GM23338 (cell line): ENCODE measurements at regions not wholly inside any gene's neighbourhood (a gene's known extent, or its start where the extent isn't known, plus 50 kb on each side); places are given as distances from the start of the nearest gene placed in this dataset.

ENCODE experiments used
- CREB1 ChIP-seq: fragments of 250-450 bp; sonication (Bioruptor Pico); IDR thresholded peaks from 2 replicates; pipeline ENCODE4 v1.5.0; 2020; ENCODE audit warnings: low read depth, mild to moderate bottlenecking, moderate library complexity
- EZH2 ChIP-seq: fragments of 200-600 bp; sonication (generic); IDR thresholded peaks from one replicate; pipeline ENCODE4 v1.8.0; 2017; ENCODE audit warnings: antibody characterized with exemption, mild to moderate bottlenecking, low read depth; ENCODE audit not compliant: unreplicated experiment
- EZH2phosphoT487 ChIP-seq: fragments of 200-600 bp; sonication (generic); IDR thresholded peaks from one replicate; pipeline ENCODE4 v1.8.1; 2018; ENCODE audit warnings: antibody characterized with exemption; ENCODE audit not compliant: unreplicated experiment
- JUNB ChIP-seq: IDR thresholded peaks from one replicate; pipeline ENCODE4 v1.6.1; 2016; ENCODE audit warnings: antibody characterized with exemption; ENCODE audit not compliant: unreplicated experiment
- NANOG ChIP-seq: IDR thresholded peaks from 2 replicates; pipeline ENCODE4 v1.6.1; 2016; ENCODE audit warnings: antibody characterized with exemption, borderline replicate concordance
- POLR2AphosphoS5 ChIP-seq: IDR thresholded peaks from 2 replicates; pipeline ENCODE4 v1.6.1; 2016; ENCODE audit warnings: antibody characterized with exemption, low read depth
- STAT1 ChIP-seq: IDR thresholded peaks from one replicate; pipeline ENCODE4 v1.6.1; 2016; ENCODE audit warnings: antibody characterized with exemption; ENCODE audit not compliant: unreplicated experiment
- ZNF114 ChIP-seq: fragments of 250-450 bp; sonication (Bioruptor Pico); IDR thresholded peaks from 2 replicates; pipeline ENCODE4 v1.5.0; 2020; ENCODE audit warnings: mild to moderate bottlenecking, moderate library complexity
- ZNF331 ChIP-seq: fragments of 250-450 bp; sonication (Bioruptor Pico); IDR thresholded peaks from 2 replicates; pipeline ENCODE4 v1.5.0; 2020; ENCODE audit warnings: low read depth, mild to moderate bottlenecking, moderate library complexity
- TF ChIP-seq, protein P1 (sequence below), 2 experiments: fragments of 200-600 bp in 1 of 2; sonication (generic) in 1 of 2; conservative IDR thresholded peaks; 2 replicates each; pipeline versions ENCODE4 v1.5.1 to v1.6.1; 2016 to 2017; ENCODE audit warnings: antibody characterized with exemption in 2 of 2, low read depth in 2 of 2, mild to moderate bottlenecking in 2 of 2, moderate library complexity in 1 of 2
- TF ChIP-seq, protein P2 (sequence below): IDR thresholded peaks from 2 replicates; pipeline ENCODE4 v1.6.1; 2016; ENCODE audit warnings: antibody characterized with exemption
- TF ChIP-seq, protein P3 (sequence below): fragments of 250-450 bp; sonication (Bioruptor Pico); IDR thresholded peaks from 2 replicates; pipeline ENCODE4 v1.5.0; 2020; ENCODE audit warnings: mild to moderate bottlenecking, moderate library complexity
- TF ChIP-seq, protein P4 (sequence below): IDR thresholded peaks from one replicate; pipeline ENCODE4 v1.6.1; 2018; ENCODE audit warnings: antibody characterized with exemption; ENCODE audit not compliant: unreplicated experiment

DNA sequence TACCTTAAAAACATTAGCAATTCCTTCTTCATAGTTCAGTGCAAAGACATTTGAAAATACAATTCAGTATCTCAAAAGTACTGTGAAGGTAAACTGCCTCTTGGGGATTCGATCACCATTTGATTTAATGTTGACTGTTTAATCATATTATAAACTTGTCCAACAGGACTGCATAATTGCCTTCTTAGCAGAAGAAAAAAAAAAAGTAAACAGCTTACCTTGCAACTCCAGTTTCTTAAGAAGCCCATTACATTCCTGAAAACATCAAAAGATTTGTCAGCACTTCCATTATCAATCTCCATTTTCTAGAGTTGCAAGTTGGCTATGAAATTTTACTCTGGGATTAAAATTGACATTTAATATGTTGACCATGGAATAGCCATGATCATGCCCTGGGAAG, 1154.6 kb downstream of the OLFM4 start:
- TF ChIP-seq, protein P1, sequence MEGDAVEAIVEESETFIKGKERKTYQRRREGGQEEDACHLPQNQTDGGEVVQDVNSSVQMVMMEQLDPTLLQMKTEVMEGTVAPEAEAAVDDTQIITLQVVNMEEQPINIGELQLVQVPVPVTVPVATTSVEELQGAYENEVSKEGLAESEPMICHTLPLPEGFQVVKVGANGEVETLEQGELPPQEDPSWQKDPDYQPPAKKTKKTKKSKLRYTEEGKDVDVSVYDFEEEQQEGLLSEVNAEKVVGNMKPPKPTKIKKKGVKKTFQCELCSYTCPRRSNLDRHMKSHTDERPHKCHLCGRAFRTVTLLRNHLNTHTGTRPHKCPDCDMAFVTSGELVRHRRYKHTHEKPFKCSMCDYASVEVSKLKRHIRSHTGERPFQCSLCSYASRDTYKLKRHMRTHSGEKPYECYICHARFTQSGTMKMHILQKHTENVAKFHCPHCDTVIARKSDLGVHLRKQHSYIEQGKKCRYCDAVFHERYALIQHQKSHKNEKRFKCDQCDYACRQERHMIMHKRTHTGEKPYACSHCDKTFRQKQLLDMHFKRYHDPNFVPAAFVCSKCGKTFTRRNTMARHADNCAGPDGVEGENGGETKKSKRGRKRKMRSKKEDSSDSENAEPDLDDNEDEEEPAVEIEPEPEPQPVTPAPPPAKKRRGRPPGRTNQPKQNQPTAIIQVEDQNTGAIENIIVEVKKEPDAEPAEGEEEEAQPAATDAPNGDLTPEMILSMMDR (conservative IDR thresholded peaks at IDR 0.05; ENCODE audit: low read depth in 2 of 2), result no peak
- TF ChIP-seq ZNF114 (no peak), CREB1 (CRISPR knock-in tag) (no peak), POLR2AphosphoS5 (no peak), EZH2 (no peak), JUNB (no peak), EZH2phosphoT487 (no peak), ZNF331 (no peak), STAT1 (no peak), NANOG (no peak)
- TF ChIP-seq, protein P2, sequence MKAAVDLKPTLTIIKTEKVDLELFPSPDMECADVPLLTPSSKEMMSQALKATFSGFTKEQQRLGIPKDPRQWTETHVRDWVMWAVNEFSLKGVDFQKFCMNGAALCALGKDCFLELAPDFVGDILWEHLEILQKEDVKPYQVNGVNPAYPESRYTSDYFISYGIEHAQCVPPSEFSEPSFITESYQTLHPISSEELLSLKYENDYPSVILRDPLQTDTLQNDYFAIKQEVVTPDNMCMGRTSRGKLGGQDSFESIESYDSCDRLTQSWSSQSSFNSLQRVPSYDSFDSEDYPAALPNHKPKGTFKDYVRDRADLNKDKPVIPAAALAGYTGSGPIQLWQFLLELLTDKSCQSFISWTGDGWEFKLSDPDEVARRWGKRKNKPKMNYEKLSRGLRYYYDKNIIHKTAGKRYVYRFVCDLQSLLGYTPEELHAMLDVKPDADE, result no peak
- TF ChIP-seq, protein P3, sequence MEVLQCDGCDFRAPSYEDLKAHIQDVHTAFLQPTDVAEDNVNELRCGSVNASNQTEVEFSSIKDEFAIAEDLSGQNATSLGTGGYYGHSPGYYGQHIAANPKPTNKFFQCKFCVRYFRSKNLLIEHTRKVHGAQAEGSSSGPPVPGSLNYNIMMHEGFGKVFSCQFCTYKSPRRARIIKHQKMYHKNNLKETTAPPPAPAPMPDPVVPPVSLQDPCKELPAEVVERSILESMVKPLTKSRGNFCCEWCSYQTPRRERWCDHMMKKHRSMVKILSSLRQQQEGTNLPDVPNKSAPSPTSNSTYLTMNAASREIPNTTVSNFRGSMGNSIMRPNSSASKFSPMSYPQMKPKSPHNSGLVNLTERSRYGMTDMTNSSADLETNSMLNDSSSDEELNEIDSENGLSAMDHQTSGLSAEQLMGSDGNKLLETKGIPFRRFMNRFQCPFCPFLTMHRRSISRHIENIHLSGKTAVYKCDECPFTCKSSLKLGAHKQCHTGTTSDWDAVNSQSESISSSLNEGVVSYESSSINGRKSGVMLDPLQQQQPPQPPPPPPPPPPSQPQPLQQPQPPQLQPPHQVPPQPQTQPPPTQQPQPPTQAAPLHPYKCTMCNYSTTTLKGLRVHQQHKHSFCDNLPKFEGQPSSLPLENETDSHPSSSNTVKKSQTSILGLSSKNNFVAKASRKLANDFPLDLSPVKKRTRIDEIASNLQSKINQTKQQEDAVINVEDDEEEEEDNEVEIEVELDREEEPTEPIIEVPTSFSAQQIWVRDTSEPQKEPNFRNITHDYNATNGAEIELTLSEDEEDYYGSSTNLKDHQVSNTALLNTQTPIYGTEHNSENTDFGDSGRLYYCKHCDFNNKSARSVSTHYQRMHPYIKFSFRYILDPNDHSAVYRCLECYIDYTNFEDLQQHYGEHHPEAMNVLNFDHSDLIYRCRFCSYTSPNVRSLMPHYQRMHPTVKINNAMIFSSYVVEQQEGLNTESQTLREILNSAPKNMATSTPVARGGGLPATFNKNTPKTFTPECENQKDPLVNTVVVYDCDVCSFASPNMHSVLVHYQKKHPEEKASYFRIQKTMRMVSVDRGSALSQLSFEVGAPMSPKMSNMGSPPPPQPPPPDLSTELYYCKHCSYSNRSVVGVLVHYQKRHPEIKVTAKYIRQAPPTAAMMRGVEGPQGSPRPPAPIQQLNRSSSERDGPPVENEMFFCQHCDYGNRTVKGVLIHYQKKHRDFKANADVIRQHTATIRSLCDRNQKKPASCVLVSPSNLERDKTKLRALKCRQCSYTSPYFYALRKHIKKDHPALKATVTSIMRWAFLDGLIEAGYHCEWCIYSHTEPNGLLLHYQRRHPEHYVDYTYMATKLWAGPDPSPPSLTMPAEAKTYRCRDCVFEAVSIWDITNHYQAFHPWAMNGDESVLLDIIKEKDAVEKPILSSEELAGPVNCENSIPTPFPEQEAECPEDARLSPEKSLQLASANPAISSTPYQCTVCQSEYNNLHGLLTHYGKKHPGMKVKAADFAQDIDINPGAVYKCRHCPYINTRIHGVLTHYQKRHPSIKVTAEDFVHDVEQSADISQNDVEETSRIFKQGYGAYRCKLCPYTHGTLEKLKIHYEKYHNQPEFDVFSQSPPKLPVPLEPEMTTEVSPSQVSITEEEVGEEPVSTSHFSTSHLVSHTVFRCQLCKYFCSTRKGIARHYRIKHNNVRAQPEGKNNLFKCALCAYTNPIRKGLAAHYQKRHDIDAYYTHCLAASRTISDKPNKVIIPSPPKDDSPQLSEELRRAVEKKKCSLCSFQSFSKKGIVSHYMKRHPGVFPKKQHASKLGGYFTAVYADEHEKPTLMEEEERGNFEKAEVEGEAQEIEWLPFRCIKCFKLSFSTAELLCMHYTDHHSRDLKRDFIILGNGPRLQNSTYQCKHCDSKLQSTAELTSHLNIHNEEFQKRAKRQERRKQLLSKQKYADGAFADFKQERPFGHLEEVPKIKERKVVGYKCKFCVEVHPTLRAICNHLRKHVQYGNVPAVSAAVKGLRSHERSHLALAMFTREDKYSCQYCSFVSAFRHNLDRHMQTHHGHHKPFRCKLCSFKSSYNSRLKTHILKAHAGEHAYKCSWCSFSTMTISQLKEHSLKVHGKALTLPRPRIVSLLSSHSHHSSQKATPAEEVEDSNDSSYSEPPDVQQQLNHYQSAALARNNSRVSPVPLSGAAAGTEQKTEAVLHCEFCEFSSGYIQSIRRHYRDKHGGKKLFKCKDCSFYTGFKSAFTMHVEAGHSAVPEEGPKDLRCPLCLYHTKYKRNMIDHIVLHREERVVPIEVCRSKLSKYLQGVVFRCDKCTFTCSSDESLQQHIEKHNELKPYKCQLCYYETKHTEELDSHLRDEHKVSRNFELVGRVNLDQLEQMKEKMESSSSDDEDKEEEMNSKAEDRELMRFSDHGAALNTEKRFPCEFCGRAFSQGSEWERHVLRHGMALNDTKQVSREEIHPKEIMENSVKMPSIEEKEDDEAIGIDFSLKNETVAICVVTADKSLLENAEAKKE (CRISPR knock-in tag), result no peak
- TF ChIP-seq, protein P4, sequence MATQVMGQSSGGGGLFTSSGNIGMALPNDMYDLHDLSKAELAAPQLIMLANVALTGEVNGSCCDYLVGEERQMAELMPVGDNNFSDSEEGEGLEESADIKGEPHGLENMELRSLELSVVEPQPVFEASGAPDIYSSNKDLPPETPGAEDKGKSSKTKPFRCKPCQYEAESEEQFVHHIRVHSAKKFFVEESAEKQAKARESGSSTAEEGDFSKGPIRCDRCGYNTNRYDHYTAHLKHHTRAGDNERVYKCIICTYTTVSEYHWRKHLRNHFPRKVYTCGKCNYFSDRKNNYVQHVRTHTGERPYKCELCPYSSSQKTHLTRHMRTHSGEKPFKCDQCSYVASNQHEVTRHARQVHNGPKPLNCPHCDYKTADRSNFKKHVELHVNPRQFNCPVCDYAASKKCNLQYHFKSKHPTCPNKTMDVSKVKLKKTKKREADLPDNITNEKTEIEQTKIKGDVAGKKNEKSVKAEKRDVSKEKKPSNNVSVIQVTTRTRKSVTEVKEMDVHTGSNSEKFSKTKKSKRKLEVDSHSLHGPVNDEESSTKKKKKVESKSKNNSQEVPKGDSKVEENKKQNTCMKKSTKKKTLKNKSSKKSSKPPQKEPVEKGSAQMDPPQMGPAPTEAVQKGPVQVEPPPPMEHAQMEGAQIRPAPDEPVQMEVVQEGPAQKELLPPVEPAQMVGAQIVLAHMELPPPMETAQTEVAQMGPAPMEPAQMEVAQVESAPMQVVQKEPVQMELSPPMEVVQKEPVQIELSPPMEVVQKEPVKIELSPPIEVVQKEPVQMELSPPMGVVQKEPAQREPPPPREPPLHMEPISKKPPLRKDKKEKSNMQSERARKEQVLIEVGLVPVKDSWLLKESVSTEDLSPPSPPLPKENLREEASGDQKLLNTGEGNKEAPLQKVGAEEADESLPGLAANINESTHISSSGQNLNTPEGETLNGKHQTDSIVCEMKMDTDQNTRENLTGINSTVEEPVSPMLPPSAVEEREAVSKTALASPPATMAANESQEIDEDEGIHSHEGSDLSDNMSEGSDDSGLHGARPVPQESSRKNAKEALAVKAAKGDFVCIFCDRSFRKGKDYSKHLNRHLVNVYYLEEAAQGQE, result no peak
